CD4-positive, alpha-beta T cell treated with Interleukin-12 subunit alpha and Interleukin-12 subunit beta, for 1 hour (primary cell): ENCODE measurements at regions not wholly inside any gene's neighbourhood (a gene's known extent, or its start where the extent isn't known, plus 50 kb on each side); places are given as distances from the start of the nearest gene placed in this dataset.

Experiments used
- DNase-seq: peaks from one replicate; pipeline ENCODE4 v3.0.0-alpha.2; 2020

DNA sequence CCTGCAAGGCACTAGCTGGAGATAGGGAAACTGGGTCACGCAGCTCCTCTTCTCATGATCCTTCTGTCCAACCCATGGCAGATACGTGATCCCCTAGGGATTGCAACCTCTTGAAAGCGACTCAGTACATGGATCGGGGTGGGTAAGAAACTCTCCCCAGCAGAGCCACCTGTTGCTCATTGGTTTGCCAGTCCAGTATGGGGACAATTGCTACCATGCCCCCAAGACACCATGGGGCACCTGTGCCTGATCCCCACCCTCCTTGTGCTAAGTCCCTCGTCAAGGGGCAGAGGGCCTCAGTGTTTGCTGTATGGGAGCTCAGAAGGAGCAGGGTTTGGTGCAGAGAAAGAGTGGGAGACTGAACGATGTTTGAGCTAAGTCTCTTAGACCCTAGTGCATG lies 500.9 kb downstream of the ENC1 start:
- no peak for DNase-seq

DNA sequence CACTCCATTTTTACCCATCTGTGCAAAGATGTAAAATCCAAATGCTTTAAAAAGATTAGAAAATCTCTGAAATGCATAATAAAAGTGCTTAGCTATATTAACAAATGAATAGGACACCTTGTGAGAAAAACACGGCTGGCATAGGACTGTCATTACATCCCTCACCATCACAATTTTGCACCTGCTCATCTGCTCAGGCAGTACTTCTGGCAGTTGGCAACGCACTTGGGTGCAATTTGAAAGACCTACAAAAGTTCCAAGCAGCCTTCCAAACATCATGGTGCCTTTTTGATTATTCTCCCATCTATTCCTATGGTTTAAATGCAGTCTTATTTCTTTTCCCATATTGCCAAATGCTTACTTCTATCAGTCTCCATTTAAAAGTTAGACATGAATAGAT lies 501.8 kb downstream of the ENC1 start:
- DNase-seq = no peak

DNA sequence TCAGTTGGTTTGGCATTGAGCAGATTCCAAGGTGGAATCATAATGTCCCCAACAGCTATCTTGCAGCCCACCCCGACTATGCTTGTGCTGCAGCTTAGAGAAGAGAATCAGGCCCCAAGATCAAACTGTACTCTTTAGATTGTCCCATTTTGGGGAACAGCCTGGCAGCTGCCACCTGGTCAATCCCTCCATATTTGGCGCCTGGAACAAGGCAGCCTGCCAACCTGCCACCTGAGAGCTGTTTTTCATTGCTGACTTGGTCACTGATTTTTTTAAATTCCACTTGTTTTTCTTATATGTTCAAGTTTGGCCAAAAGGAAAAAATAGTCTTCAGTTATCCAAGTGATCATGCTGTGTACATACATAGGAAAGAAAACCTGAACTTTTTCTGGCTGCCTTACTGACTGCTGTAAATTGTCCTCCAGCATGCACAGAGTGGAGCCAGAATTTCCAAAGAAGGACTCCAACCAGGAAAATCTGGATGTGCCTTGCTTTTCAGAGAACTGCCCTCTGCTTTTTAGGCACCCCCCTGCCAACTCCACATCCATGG lies 504.2 kb downstream of the ENC1 start:
- no peak for DNase-seq

DNA sequence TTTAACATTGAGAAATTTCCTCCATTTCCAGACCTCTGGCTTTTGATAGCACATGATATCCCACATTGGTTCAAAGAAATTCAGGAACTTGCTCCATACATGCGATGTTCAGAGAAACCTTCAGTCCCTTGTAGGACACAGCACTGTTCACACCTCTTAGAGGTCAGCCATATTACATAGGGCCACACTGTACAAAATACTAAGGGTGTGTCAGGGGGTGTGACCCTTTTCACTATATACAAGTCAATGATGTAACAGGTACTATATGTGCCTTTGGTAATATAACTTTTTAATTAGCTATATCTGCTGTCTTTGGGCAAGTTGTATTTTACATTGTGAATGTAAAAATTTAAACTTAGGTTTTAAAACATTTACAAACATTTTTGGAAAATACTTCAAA lies 505.5 kb downstream of the ENC1 start:
- DNase-seq = no peak

DNA sequence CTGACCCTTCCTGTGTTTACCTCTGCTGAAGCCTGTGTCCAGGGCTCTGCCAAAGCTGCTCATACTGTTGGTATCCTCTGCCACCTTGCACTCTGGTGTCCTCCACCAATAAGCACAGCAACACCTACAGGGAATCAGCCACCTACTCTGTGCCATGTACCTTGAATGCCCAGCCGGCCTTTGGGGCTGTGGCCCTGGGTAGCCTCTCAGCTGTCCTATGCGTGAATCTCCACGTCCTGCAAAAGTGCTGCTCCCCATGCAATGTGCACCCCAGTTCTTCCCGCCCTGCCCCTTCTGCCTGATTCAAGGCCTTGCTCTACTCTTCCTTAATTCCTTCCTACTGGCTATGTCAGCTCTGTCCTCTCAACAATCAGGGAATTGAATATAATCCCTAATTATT lies 506.5 kb downstream of the ARHGEF28 start:
- DNase-seq = no peak

DNA sequence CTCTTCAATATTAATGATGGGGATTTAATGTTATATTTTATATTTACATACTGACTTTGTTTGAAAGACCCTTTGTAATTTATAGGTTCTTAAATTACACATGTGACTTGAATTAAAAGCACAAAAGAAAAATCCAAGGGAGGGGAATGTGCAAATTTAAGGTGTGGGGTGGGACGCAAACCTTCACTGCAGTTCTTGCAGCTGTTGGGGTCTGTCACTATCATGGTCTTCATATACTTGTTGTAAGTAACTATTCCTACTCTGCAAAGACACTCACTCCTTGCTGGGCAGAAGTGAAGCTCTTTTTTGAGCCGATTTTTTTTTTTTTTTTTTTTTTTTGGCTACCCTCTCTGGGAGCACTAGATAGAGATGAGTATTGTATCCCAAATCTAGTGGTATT lies 505.3 kb downstream of the ARHGEF28 start:
- no peak for DNase-seq

DNA sequence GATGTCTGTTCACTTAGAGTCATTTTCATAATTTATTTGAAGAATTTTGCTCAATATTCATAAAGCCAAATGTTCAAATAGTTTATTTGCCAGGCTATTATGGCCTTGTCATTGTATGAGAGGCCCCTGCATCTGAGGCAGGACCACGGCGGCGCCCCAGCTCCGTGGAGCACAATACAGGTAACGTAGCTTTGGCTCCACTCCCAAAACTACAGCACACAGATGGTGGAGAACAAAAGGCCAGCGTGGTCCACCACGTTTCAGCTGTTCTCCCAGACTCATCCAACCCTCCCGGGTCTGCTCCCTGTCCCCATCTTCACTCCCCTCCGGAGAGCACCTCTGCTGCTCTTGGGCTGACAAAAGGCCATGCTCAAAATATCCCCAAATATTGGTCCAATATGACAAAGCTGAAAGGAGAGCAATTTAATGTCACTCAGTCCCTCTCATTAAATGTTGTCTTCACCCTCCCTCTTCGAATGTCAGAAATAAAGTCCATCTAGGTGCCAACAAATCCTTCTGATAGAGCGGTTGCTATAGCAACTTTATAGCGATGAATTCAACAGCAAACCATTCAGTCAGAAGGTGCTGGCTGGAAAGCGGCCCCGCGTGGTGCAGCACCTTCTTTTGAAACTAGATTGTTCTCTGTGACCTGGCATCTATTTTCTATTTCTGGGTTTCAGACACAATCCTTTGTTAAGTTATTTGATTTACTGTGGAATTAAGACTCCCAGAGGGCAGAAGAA lies 504.3 kb downstream of the ARHGEF28 start:
- no peak for DNase-seq

DNA sequence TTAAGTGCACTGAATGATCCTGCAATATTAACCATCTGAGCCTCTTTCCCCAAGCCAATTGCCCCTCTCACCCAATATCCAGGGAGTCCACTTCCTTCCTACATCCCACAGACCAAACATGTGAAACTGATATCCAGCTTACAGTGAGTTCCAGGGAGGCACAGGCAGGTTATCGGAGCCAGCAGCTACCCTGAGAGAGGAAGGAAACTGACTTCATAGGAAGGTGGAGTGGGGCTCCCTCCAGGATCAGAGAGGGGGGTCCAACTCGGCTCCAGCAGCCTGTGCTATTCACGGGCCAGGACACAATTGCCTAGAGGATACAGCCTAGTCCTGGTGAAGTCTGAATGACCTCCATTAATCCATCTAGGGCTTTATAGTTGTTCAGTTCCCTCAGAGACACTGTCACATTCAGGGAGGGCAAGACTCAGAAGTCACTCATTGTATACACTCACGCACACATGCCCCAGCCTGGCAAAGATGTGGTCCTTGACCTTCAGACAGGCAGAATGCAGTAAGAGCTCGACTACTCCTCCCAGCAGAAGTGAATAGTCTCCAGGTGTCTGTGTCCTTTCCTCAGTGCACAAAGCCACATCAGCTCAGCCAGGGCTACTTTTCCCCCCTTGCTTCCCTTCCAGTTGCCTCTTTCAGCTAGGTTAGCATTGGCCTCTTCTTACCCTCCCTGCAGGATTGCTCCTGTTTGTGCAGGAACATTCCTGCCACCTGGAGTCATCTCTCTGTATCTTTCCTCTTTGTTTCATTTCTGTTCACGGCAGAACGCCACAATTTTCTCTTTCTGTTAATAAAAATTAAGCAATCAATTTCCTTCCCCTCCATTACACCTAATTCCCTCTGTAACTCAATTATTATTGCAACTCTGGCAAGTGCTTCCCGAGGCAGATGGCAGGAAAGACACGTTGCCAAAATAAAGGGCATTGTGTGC lies 501.7 kb downstream of the ARHGEF28 start:
- no peak for DNase-seq

DNA sequence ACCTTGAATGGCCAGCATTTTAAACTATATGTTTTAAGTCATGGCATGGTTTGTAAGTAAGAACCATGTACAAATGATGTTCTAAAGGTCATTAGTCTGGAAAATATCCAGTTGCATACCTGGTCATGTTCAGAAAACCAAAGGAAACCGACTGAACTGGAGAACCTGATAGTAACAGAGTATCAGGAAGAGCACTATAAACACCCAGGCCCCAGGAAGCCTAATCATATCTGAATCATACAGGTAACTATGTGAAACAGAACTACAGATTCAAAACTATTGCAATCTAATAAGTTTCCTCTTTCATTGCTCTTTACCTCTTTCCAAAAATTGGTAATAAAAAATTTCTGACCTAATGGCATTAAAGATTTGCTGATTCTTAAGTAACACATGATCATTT lies 500.3 kb downstream of the ARHGEF28 start:
- DNase-seq = no peak

DNA sequence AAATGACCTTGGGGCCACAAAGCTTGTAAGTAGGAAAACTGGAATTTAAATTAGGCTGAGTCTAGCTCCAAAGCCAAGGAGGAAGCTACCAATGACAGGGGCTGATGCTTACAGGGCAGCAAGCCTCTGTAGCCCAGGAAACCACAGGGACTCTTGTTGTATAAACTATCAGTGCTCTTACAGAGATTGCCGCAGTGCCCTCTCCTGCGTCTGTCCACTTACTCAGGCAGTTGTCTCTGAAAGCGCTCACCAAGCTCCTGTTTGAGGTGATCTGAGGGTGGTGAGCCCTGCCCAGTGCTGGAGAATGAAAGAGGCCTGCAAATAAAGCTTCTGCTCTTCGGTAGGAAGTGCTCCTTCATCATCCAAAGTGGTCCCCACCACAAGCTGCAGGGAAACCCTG lies 498.8 kb downstream of the ARHGEF28 start:
- DNase-seq = no peak

DNA sequence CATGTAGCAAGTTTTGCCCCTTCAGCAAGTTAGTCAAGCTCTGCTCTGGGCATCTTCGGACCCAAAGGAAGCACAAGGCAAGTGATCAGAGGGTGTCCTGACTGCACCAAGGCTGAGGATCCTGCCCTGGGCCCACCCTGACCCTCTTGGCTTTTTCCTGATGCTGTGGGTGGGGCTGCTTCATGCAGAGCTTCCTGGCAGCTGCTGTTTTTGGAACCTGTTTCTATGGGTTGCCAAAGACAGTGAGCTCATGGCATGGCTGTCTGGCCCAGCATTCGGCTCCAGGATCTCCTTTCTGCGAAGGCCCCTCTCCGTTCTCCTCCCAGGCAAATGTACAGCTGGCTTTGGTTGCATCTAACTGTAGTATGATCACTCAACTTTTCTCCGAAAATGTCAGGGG lies 497.9 kb downstream of the ARHGEF28 start:
- no peak for DNase-seq

DNA sequence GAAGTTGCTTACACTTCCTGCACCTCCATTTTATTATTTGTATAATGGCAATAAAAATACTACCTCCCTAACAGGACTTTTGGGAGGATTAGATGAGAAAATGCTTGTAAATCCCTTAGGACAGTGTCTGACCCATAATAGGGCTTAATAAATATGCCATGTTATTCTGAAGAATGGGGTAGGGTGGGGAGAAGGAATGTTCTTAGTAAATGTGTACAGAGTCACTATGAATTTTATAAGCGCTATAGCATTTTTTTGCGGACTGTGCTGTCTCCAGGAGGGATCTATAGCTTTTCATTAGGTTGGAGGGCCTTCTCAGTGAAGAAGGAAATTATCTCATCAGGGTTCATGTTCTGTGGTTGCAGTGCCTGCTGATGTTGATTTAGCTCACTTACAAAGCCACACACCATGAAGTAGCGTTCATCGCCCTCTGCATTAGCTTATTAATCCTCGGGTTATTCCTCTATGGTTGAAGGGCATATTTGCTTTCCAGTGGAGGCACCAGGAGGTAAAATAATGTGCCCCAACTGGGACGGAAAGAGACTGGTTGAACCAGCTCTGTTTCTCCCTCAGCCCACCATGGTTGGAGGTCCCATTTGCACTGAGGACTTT lies 497.1 kb downstream of the ARHGEF28 start:
- DNase-seq = no peak

DNA sequence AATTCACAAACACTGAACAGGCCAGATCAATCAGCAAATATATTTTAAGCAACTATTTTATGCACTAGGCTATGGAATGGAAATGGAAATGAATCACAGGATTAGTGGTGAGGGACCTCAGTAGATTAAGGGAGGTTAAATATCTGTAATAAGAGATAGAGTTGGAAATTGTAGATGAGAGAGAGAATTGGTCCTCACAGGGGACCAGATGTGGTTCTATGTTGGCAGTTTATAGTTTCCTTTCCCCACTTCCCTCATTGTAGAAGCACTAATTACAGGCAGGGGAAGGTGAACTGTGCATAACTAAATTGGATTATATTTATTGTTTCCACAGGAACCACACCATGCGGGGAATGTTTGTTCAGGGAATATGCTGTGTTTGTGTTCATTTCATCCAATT lies 496.2 kb downstream of the ARHGEF28 start:
- DNase-seq = no peak

DNA sequence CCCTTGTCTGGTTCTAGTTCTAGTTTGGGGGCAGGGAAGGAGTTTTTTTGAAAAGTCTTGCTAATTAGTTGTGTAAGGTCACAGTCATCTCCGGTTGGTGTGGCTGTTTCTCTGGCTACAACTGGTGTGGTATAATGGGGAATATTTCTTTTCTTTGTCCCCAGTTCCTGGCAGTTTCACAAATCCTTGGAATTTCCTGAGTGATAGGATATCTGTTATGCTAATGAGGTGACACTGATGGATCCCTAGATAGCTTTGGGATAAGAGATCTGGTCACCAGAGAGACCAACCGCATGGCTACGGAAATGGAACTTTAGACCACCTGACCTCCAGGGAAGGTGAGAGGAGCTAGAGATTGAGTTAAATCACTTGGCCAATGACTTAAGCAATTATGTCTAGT lies 494.6 kb downstream of the ARHGEF28 start:
- no peak for DNase-seq

DNA sequence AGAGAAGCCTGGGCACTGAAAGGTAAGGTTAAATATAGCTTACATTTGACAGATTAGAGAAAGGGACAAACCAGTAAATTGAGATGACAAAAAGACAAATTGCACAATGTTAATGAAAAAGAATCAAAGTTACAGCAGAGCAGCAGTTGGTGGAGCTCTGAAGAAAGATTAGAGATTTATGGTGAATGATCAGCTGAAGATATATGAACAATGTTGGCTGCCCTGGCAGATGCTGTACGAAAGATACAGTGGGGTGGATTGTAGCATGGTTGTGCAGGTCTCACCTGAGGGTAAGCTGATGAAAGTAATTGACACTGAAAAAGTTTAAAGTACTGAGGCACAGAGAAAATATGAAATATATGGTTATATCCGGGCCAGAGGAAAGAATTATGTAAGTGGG lies 492.1 kb downstream of the ARHGEF28 start:
- DNase-seq = no peak

DNA sequence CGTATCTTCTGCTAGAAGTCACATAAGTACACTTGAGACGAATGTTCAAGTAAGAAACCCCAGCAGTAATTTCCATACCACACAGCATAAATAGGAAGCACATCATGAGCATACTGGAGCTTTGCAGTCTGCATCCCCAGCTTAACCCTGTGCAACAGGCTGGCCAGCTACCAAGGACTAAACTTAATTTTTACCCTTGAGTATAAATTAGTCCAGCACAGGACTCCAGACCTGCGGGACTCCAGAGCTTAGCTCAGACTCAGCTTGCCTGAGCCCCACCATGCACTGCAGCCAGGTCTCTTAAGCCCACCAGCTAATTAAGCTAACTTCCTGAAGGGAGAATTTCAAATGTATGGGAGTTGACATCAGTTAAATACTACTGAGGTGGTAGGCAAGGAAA lies 491.0 kb downstream of the ARHGEF28 start:
- DNase-seq = no peak

DNA sequence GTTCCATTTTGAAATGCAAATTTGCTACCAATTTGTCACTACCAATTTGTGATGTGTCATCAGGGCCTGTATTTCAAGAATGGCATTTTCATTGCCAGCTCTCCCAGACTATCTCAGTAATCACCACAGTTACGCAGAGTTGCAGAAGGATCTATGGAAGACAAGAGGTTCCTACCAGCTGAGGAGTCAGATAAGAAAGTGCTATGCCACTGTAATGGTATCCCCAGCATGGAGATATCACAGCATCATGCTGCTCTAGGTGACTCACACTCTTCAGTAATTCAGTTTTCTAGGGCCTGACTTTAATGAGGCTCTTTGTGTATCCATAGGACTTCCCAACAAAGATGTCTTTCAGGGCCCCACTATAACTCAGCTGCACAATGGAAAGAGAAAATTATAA lies 490.3 kb downstream of the ARHGEF28 start:
- DNase-seq = no peak

DNA sequence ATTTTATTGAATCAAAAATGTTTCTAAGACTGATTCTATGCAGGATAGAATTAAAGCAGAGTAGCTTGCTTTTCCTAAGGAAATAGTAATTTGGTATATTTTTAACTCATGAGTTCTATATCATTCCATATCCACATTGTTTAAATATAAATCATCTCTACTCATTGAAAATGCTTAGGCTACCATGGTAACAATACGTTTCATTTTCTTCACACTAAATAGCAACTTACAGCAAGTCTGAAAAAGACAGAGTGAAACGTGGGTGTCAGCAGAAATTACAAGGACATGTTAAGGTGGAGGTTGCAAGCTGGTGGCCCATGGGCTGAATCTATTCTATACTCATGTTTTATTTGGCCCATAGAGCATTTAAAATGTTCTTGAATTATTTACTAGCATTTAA lies 487.9 kb downstream of the ARHGEF28 start:
- DNase-seq = no peak

DNA sequence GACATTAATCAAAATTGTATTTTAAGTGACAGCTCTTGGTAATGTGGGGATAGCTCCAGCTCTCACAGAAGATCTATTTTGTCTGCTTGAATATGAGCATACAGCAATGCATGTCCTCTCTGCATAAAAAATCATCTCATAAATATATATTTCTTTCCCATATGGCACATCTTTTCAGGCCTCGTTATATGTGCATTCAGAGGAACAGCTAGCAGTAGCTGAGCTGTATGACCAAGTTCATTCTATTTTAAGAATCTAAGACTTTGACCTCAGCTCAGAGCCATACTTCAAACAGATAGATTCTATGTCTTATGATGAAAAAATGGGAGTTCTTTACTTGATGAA lies 487.2 kb downstream of the ARHGEF28 start:
- no peak for DNase-seq

DNA sequence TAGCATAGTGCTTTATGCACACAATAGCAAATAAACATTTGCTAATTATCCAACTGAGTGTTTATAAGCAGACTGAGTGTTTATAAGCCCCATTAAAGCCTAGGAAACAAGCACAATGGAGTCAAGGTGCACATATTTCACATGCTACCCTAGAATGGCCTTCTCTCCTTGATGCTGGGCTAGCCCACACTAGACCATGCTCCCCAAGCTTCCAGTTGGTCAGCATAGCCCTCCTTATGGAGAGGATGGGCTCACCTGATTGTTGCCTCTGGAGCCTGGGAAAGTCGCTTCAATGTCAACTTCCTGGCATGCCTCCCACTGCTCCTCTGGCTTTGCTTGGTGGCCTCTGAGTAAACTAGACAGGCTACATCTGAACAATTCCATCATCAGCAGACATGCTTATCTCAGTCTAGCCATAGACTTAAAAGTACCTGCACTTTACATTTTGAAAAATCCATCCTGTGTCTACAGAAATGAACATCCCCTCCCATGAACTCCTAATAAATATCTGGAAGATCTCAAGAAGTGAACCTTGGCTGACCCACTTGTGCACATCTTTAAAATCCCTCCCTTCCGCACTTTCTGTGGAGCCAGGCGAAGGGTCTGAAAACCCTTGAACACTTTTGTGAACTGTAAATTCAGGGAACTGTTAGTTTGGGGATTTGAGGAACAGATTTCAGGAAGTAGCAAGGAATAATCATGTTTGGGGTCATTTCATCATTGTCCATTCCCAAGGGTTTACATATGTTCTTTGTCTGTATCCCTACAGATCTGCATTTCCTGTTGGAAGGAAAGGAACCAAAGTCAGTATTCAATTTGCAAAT lies 486.6 kb downstream of the ARHGEF28 start:
- no peak for DNase-seq

DNA sequence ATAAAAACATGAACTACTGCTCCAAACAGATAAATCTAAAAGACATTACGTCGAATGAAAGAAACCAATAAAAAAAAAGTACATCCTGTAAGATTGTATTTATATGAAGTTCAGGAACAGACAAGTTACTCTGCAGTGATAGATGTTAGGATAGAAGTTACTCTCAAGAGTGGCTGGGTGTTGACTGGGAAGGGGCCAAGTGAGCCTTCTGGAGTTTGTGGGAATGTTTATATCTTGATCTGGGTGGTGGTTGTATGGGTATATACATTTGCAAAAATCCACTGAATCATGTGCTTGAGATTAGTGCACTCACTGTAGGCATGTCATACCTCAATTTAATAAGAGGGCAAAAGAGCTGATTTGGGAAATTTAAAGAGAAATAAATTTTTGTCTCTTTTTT lies 485.8 kb downstream of the ARHGEF28 start:
- DNase-seq = no peak

DNA sequence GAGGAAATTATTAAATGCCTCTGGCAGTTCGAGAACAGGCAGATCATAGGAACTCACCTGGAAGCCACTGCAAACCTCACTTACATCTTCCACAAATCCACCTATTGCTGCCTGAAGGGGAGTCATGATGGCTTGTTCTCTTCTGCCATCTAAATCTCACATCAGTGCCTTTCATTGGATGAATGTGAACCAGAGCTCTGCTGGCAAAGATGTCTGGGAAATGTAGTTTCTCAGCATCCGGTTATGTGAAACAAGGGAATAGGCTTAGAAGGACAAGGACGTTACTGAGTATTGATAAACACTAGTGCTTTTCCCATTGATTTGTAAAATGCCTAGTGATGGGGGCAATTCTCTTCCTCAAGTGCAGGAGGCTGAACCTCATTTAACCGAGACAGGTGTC lies 483.3 kb downstream of the ARHGEF28 start:
- DNase-seq = no peak

DNA sequence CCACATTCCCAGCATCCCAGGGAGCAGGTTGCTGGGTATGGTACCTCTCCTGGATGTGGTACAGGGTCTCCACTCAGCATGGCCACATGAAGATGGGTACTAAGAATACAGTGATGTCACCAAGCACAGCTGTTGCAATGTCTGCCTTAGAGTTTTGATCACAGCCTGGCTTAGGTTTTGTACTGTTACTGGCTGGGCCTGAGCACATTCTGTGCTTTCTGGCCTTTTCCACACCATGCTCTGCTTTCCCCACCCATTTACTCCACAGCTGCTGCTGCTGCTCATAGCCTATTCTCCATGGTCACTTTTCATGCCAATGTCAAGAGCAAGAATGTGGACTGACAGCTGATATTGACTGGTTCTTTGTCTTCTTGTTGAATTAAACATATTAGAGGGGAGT lies 481.9 kb downstream of the ARHGEF28 start:
- no peak for DNase-seq
